NCI-H460 (cell line): ENCODE measurements at regions not wholly inside any gene's neighbourhood (a gene's known extent, or its start where the extent isn't known, plus 50 kb on each side); places are given as distances from the start of the nearest gene placed in this dataset.
"Not testable (repeated sequence)": the region's sequence is repeated elsewhere in the genome, so short reads cannot be mapped to it uniquely, and the experiment has no call there.

ENCODE experiments used
- DNase-seq: peaks from one replicate; pipeline ENCODE4 v3.0.0-alpha.2; 2016; ENCODE audit warnings: low read depth; ENCODE audit errors: extremely low read depth

GRCh38 chr2:184047536-184047935 lies 550.8 kb upstream of the ZNF804A start:
- no peak for DNase-seq

GRCh38 chr2:184049566-184049965 lies 548.8 kb upstream of the ZNF804A start:
- no peak for DNase-seq

- DNase-seq, result no peak
These were observed 545.0 kb upstream of the ZNF804A start for GRCh38 chr2:184053326-184053725.

GRCh38 chr2:184054419-184054818 lies 543.9 kb upstream of the ZNF804A start:
- DNase-seq, result not testable (repeated sequence)

GRCh38 chr2:184057910-184058309 lies 540.4 kb upstream of the ZNF804A start:
- DNase-seq, result no peak

GRCh38 chr2:184060268-184060667 lies 538.1 kb upstream of the ZNF804A start:
- DNase-seq, result not testable (repeated sequence)

GRCh38 chr2:184067502-184067901 lies 530.8 kb upstream of the ZNF804A start:
- DNase-seq, result no peak

- DNase-seq, result no peak
These were observed 525.9 kb upstream of the ZNF804A start for GRCh38 chr2:184072470-184072869.

GRCh38 chr2:184078496-184078895 lies 519.8 kb upstream of the ZNF804A start:
- no peak for DNase-seq

- no peak for DNase-seq
These were observed 506.9 kb upstream of the ZNF804A start for GRCh38 chr2:184091456-184091855.

GRCh38 chr2:184113696-184114403 lies 484.5 kb upstream of the ZNF804A start:
- DNase-seq, result no peak

- DNase-seq, result no peak
These were observed 483.9 kb upstream of the ZNF804A start for GRCh38 chr2:184114439-184114838.

- DNase-seq, result no peak
These were observed 478.1 kb upstream of the ZNF804A start for GRCh38 chr2:184119989-184120800.

- no peak for DNase-seq
These were observed 472.5 kb upstream of the ZNF804A start for GRCh38 chr2:184125867-184126266.

- no peak for DNase-seq
These were observed 469.3 kb upstream of the ZNF804A start for GRCh38 chr2:184129073-184129472.

- no peak for DNase-seq
These were observed 460.4 kb upstream of the ZNF804A start for GRCh38 chr2:184137955-184138354.

- DNase-seq, result no peak
These were observed 456.5 kb upstream of the ZNF804A start for GRCh38 chr2:184141866-184142265.

- DNase-seq, result no peak
These were observed 443.9 kb upstream of the ZNF804A start for GRCh38 chr2:184154438-184154837.

GRCh38 chr2:184155791-184156190 lies 442.5 kb upstream of the ZNF804A start:
- DNase-seq, result no peak

GRCh38 chr2:184157141-184157540 lies 441.2 kb upstream of the ZNF804A start:
- DNase-seq, result no peak

- DNase-seq, result no peak
These were observed 435.9 kb upstream of the ZNF804A start for GRCh38 chr2:184162426-184162825.

GRCh38 chr2:184168823-184169222 lies 429.5 kb upstream of the ZNF804A start:
- not testable (repeated sequence) for DNase-seq
